K562 (cell line): ENCODE measurements at regions not wholly inside any gene's neighbourhood (a gene's known extent, or its start where the extent isn't known, plus 50 kb on each side); places are given as distances from the start of the nearest gene placed in this dataset.

ENCODE experiments used
- ATAC-seq: fragments of 200-7000 bp; cut with Tn5 transposase; 3 replicates; pipeline ENCODE4 v1.9.1; 2020; ENCODE audit warnings: moderate library complexity
- BruUV-seq: library from RNA; stranded (reverse); fragments of 400-500 nt; replicated peaks from 2 replicates; lab custom pipeline; 2021; lab: Mats Ljungman, UMichigan
- CTCF ChIA-PET: fragments of 300-600 bp; formaldehyde crosslinking; extraction: SDS; loops from one replicate; lab custom pipeline; 2021; ENCODE audit warnings: low intra/inter-chr PET ratio; lab: Yijun Ruan, JAX
- POLR2A ChIA-PET: fragments of 300-600, 350-650 bp; sonication (Branson Sonifier 250); formaldehyde crosslinking; extraction: SDS; loops from one replicate; lab custom pipeline; 2021; ENCODE audit warnings: antibody characterized with exemption, inconsistent platforms; lab: Yijun Ruan, JAX
- DNase-seq, 4 experiments: peaks; one replicate each; pipeline versions ENCODE4 v3.0.0 to v3.0.0-alpha.2; 2011 to 2018; ENCODE audit warnings: low spot score in 3 of 4, mixed read lengths in 3 of 4; ENCODE audit errors: extremely low read depth in 1 of 4
- FAIRE-seq: peaks from 2 replicates; lab custom pipeline; 2011; peaks lifted over from hg19 to GRCh38; lab: Jason Lieb, UNC
- H2AFZ ChIP-seq: 2 replicates; pipeline ENCODE4 v1.6.0; 2011; ENCODE audit warnings: low read depth, low read length, control low read depth, inconsistent platforms
- H3K27ac ChIP-seq: fragments of 200-600 bp; 3 replicates; pipeline ENCODE4 v1.8.0; 2011; ENCODE audit warnings: low read depth, mild to moderate bottlenecking, control low read depth, inconsistent platforms, low read length, moderate library complexity, mixed read lengths; ENCODE audit errors: extremely low read depth
- H3K27me3 ChIP-seq, 2 experiments: fragments of 300-600 bp in 1 of 2; 2 replicates in 1 of 2; 3 replicates in 1 of 2; pipeline versions ENCODE4 v1.6.0 to v1.8.0; 2011; ENCODE audit warnings: inconsistent platforms in 2 of 2, low read length in 2 of 2, mild to moderate bottlenecking in 1 of 2, mixed read lengths in 1 of 2, moderate library complexity in 1 of 2; ENCODE audit not compliant: control insufficient read depth in 2 of 2, insufficient read depth in 2 of 2
- H3K36me3 ChIP-seq: fragments of 300-600 bp; 3 replicates; pipeline ENCODE4 v1.8.0; 2011; ENCODE audit warnings: mild to moderate bottlenecking, low read length, inconsistent platforms; ENCODE audit not compliant: control insufficient read depth, insufficient read depth
- H3K4me1 ChIP-seq, 2 experiments: fragments of 200-600 bp in 1 of 2; replicated peaks in 1 of 2; 2 replicates in 1 of 2; 3 replicates in 1 of 2; pipeline versions ENCODE4 v1.5.1 to v1.8.0; 2011; ENCODE audit warnings: inconsistent platforms in 2 of 2, low read length in 2 of 2, mild to moderate bottlenecking in 1 of 2, mixed read lengths in 1 of 2, moderate library complexity in 1 of 2; ENCODE audit not compliant: control insufficient read depth in 2 of 2, insufficient read depth in 2 of 2
- H3K4me2 ChIP-seq: 2 replicates; pipeline ENCODE4 v1.6.1; 2011; ENCODE audit warnings: low read length, control low read depth, inconsistent platforms, mixed read lengths; ENCODE audit not compliant: insufficient read depth
- H3K4me3 ChIP-seq: fragments of 200-600 bp; sonication (generic), shearing (Covaris generic); 2 replicates; pipeline ENCODE4 v1.5.1; 2016; ENCODE audit warnings: control low read depth, inconsistent platforms
- H3K79me2 ChIP-seq: fragments of 200-600 bp; 3 replicates; pipeline ENCODE4 v1.8.0; 2011; ENCODE audit warnings: low read length, inconsistent platforms; ENCODE audit not compliant: control insufficient read depth, insufficient read depth
- H3K9ac ChIP-seq, 2 experiments: 2 replicates each; pipeline versions ENCODE4 v1.6.0 to v1.6.1; 2011; ENCODE audit warnings: low read depth in 2 of 2, low read length in 2 of 2, control low read depth in 1 of 2, inconsistent platforms in 1 of 2, mild to moderate bottlenecking in 1 of 2, mixed read lengths in 1 of 2; ENCODE audit not compliant: insufficient read depth in 1 of 2
- H3K9me1 ChIP-seq: one replicate; pipeline ENCODE4 v1.6.0; 2011; ENCODE audit warnings: inconsistent platforms, mild to moderate bottlenecking, low read length, moderate library complexity; ENCODE audit not compliant: control insufficient read depth, insufficient read depth
- H3K9me3 ChIP-seq: replicated peaks from 2 replicates; pipeline ENCODE4 v1.5.1; 2011; ENCODE audit warnings: low read depth, low read length, inconsistent platforms; ENCODE audit not compliant: control insufficient read depth, insufficient read depth
- H4K20me1 ChIP-seq: replicated peaks from 2 replicates; pipeline ENCODE4 v1.6.1; 2011; ENCODE audit warnings: low read length, inconsistent platforms, mixed read lengths; ENCODE audit not compliant: control insufficient read depth, insufficient read depth
- ATF1 ChIP-seq, 2 experiments: fragments of 450-650 bp in 1 of 2; IDR thresholded peaks; 2 replicates each; pipeline ENCODE4 v1.6.1; 2016; ENCODE audit warnings: missing compliant biosample characterization in 1 of 2, missing genetic modification characterization in 1 of 2
- BACH1 ChIP-seq: fragments of 200-800 bp; sonication (Bioruptor generic); IDR thresholded peaks from 2 replicates; pipeline ENCODE4 v1.6.1; 2016; ENCODE audit warnings: missing genetic modification characterization, missing compliant biosample characterization
- GABPB1 ChIP-seq: sonication (generic); formaldehyde crosslinking; IDR thresholded peaks from 2 replicates; pipeline ENCODE4 v1.8.0; 2022; ENCODE audit warnings: mild to moderate bottlenecking, missing genetic modification reagents
- JUND ChIP-seq, 2 experiments: IDR thresholded peaks; 2 replicates in 1 of 2; 3 replicates in 1 of 2; pipeline ENCODE4 v1.6.1; 2011; ENCODE audit warnings: borderline replicate concordance in 2 of 2, low read depth in 2 of 2, low read length in 2 of 2, improper control_type of control experiment in 1 of 2, missing biosample characterization in 1 of 2, missing genetic modification characterization in 1 of 2, missing genetic modification reagents in 1 of 2
- MAFF ChIP-seq: IDR thresholded peaks from 2 replicates; pipeline ENCODE4 v1.6.1; 2012; ENCODE audit warnings: low read length, improper control_type of control experiment
- MAFK ChIP-seq: IDR thresholded peaks from 2 replicates; pipeline ENCODE4 v1.6.1; 2011; ENCODE audit warnings: low read length, improper control_type of control experiment
- POLR2AphosphoS5 ChIP-seq: IDR thresholded peaks from 2 replicates; pipeline ENCODE4 v1.6.1; 2011; ENCODE audit warnings: mild to moderate bottlenecking, low read depth, low read length, moderate library complexity; ENCODE audit not compliant: control insufficient read depth, insufficient read depth
- POLR2B ChIP-seq: fragments of 450-650 bp; IDR thresholded peaks from 2 replicates; pipeline ENCODE4 v1.6.1; 2018; ENCODE audit warnings: low read depth; ENCODE audit not compliant: partially characterized antibody
- RBM22 ChIP-seq: fragments of 200-400 bp; formaldehyde crosslinking; IDR thresholded peaks from 2 replicates; pipeline ENCODE4 v1.6.1; 2018; ENCODE audit warnings: low read length, low read depth; ENCODE audit not compliant: poor library complexity, severe bottlenecking
- RFX5 ChIP-seq: IDR thresholded peaks from 2 replicates; pipeline ENCODE4 v1.6.1; 2011; ENCODE audit warnings: low read depth, mild to moderate bottlenecking, improper control_type of control experiment, low read length
- USF1 ChIP-seq: sonication (generic); formaldehyde crosslinking; IDR thresholded peaks from 2 replicates; pipeline ENCODE4 v1.9.0; 2022; ENCODE audit warnings: mild to moderate bottlenecking, missing genetic modification reagents
- ZNF316 ChIP-seq: fragments of 450-650 bp; IDR thresholded peaks from 2 replicates; pipeline ENCODE4 v1.6.1; 2016
- ZNF551 ChIP-seq: fragments of 250-450 bp; sonication (Bioruptor Pico); IDR thresholded peaks from 2 replicates; pipeline ENCODE4 v1.5.0; 2021; ENCODE audit warnings: mild to moderate bottlenecking, moderate library complexity
- ZNF584 ChIP-seq: fragments of 200-800 bp; sonication (Bioruptor generic); IDR thresholded peaks from 2 replicates; pipeline ENCODE4 v1.6.1; 2016; ENCODE audit warnings: low read depth, mild to moderate bottlenecking, missing genetic modification characterization, missing compliant biosample characterization
- WGBS: fragments of 100-300 bp; shearing (Covaris generic); methylation state at CpG from one replicate; pipeline ENCODE4 v1.1.6; 2016; ENCODE audit warnings: low coverage, mixed read lengths; ENCODE audit not compliant: insufficient coverage; ENCODE audit errors: missing lambda C conversion rate; 5-methylcytosine and 5-hydroxymethylcytosine counted together
- in situ Hi-C: fragments of 300-500 bp; cut with MboI; formaldehyde crosslinking; loops from 4 replicates; pipeline ENCODE4 v1.15.0; 2018; ENCODE audit warnings: inconsistent platforms, mixed read lengths
- intact Hi-C: fragments of 100-400 bp; cut with micrococcal nuclease; formaldehyde crosslinking; loops from 2 replicates; pipeline ENCODE4 v1.14.2; 2022

DNA sequence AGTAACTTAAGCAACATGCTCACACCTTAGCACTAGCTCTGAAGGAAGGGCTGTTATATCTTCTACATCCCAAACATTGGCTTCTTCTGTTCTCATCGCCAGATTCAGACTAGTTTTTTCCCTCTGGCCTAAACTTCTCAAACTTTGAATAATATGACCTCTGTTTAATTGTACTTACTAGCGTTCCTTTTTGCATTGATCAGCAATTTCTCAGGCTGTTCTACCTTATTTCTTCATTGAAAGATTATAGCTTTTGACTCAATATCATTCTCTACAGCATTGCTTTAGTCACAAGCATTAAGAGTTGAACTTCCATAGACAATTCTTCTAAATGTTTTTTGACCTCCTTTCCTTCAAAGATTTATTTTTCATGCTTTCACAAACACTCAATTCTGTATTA lies 659.2 kb downstream of the PCDH7 start:
- no peaks in the 10 kb centered on the region for H3K9me3 ChIP-seq
- no peaks in the 10 kb centered on the region for H3K4me1 ChIP-seq
- in situ Hi-C loops (no loop called here), intact Hi-C loops (no loop called here)
- no peak for ATAC-seq
- no peaks in the 10 kb centered on the region for H3K36me3 ChIP-seq
- no peak overlapping the region for H3K9ac ChIP-seq
- no peaks in the 10 kb centered on the region for H3K9me1 ChIP-seq
- no peak overlapping the region for H3K4me2 ChIP-seq
- BruUV-seq = no TSS peak
- no peaks in the 10 kb centered on the region for H3K79me2 ChIP-seq
- 0% methylated on average over 2 of the region's 2 CpGs for WGBS
- no peak overlapping the region for H2AFZ ChIP-seq
- ChIA-PET CTCF (no interaction called here), POLR2A (no interaction called here)
- no peak overlapping the region for H3K27ac ChIP-seq
- TF ChIP-seq BACH1 (no peak), MAFK (peak; percentile 49; the same call in 1 of the 2 replicates), POLR2AphosphoS5 (no peak), POLR2B (no peak), GABPB1 (no peak), ATF1 (CRISPR knock-in tag; IDR thresholded peaks at IDR 0.05) (no peak), ATF1 (tag; IDR thresholded peaks at IDR 0.05) (no peak), MAFF (peak; percentile 50; the same call in 1 of the 2 replicates), ZNF551 (no peak), ZNF584 (no peak), ZNF316 (peak; percentile 47), USF1 (no peak), RFX5 (no peak), RBM22 (no peak), JUND (IDR thresholded peaks at IDR 0.05; ENCODE audit: borderline replicate concordance, low read depth, low read length) (no peak), JUND (tag; IDR thresholded peaks at IDR 0.05; ENCODE audit: borderline replicate concordance, low read depth, low read length) (no peak)
- H4K20me1 ChIP-seq = no peaks in the 10 kb centered on the region
- H3K4me3 ChIP-seq = no peak overlapping the region
- no peaks in the 10 kb centered on the region for H3K27me3 ChIP-seq
- DNase-seq = no peak
- FAIRE-seq = no peak
